Fibroblast of skin of abdomen (primary cell): ENCODE measurements at regions not wholly inside any gene's neighbourhood (a gene's known extent, or its start where the extent isn't known, plus 50 kb on each side); places are given as distances from the start of the nearest gene placed in this dataset.
A peak's percentile ranks its signal among the peaks of the same experiment; 100 is the strongest.

Experiments used
- DNase-seq: peaks from one replicate; pipeline ENCODE4 v3.0.0-alpha.2; 2013

- DNase-seq = no peak
Observed at GRCh38 chr11:11135820-11136476, 217.1 kb downstream of the CSNK2A3 start.

GRCh38 chr11:11129118-11129517 is 223.9 kb downstream of the CSNK2A3 start:
- DNase-seq = no peak

GRCh38 chr11:11125618-11126017 is 227.4 kb downstream of the CSNK2A3 start:
- no peak for DNase-seq

- no peak for DNase-seq
Observed at GRCh38 chr11:11122749-11123148, 230.3 kb downstream of the CSNK2A3 start.

- DNase-seq = no peak
Observed at GRCh38 chr11:11119917-11120316, 233.1 kb downstream of the CSNK2A3 start.

- no peak for DNase-seq
Observed at GRCh38 chr11:11117730-11118129, 235.3 kb downstream of the CSNK2A3 start.

GRCh38 chr11:11115475-11115874 is 237.6 kb downstream of the CSNK2A3 start:
- no peak for DNase-seq

GRCh38 chr11:11113626-11114025 is 239.4 kb downstream of the CSNK2A3 start:
- DNase-seq = no peak

- DNase-seq = no peak
Observed at GRCh38 chr11:11108026-11108425, 245.0 kb downstream of the CSNK2A3 start.

GRCh38 chr11:11107076-11107723 is 245.8 kb downstream of the CSNK2A3 start:
- no peak for DNase-seq

- DNase-seq = no peak
Observed at GRCh38 chr11:11105361-11105760, 247.5 kb upstream of the ZBED5 start.

- no peak for DNase-seq
Observed at GRCh38 chr11:11095831-11096723, 238.2 kb upstream of the ZBED5 start.

GRCh38 chr11:11090495-11090894 is 232.6 kb upstream of the ZBED5 start:
- no peak for DNase-seq

GRCh38 chr11:11089805-11090204 is 232.0 kb upstream of the ZBED5 start:
- no peak for DNase-seq

- DNase-seq = no peak
Observed at GRCh38 chr11:11086979-11087378, 229.1 kb upstream of the ZBED5 start.

- DNase-seq = no peak
Observed at GRCh38 chr11:11085580-11085979, 227.7 kb upstream of the ZBED5 start.

- no peak for DNase-seq
Observed at GRCh38 chr11:11084337-11084736, 226.5 kb upstream of the ZBED5 start.

- DNase-seq = no peak
Observed at GRCh38 chr11:11083441-11083840, 225.6 kb upstream of the ZBED5 start.

GRCh38 chr11:11082646-11083045 is 224.8 kb upstream of the ZBED5 start:
- peak; percentile 2 for DNase-seq

- no peak for DNase-seq
Observed at GRCh38 chr11:11081776-11082175, 223.9 kb upstream of the ZBED5 start.

- no peak for DNase-seq
Observed at GRCh38 chr11:11081288-11081687, 223.4 kb upstream of the ZBED5 start.

- DNase-seq = peak; percentile 3
Observed at GRCh38 chr11:11078344-11079086, 220.7 kb upstream of the ZBED5 start.

- no peak for DNase-seq
Observed at GRCh38 chr11:11077898-11078297, 220.0 kb upstream of the ZBED5 start.
